Testis (tissue), 2 donors: ENCODE measurements at regions not wholly inside any gene's neighbourhood (a gene's known extent, or its start where the extent isn't known, plus 50 kb on each side); places are given as distances from the start of the nearest gene placed in this dataset.

Experiments
- CTCF ChIP-seq, 3 experiments: fragments of 450-650 bp in 2 of 3; fragments of 200-600 bp in 1 of 3; sonication (generic) in 1 of 3; IDR thresholded peaks; one replicate each; pipeline ENCODE4 v1.5.1; 2016 to 2019; ENCODE audit warnings: antibody characterized with exemption in 3 of 3, mild to moderate bottlenecking in 2 of 3, moderate library complexity in 1 of 3
- POLR2A ChIP-seq: fragments of 450-650 bp; IDR thresholded peaks from one replicate; pipeline ENCODE4 v1.6.1; 2017; ENCODE audit warnings: antibody characterized with exemption, mild to moderate bottlenecking, moderate library complexity

- TF ChIP-seq POLR2A (no peak), CTCF (IDR thresholded peaks at IDR 0.05) (no peak)
Observed at GRCh38 chr2:234247453-234248180, 197.1 kb downstream of the SPP2 start.
